Activated T-cell treated with anti-CD3 and anti-CD28 coated beads, Interleukin-2, amount 50 U/mL, for 1 hour (primary cell): ENCODE measurements at regions not wholly inside any gene's neighbourhood (a gene's known extent, or its start where the extent isn't known, plus 50 kb on each side); places are given as distances from the start of the nearest gene placed in this dataset.
"Not testable (repeated sequence)": the region's sequence is repeated elsewhere in the genome, so short reads cannot be mapped to it uniquely, and the experiment has no call there.

Source experiments
- DNase-seq: peaks from one replicate; pipeline ENCODE4 v3.0.0-alpha.2; 2020

DNA sequence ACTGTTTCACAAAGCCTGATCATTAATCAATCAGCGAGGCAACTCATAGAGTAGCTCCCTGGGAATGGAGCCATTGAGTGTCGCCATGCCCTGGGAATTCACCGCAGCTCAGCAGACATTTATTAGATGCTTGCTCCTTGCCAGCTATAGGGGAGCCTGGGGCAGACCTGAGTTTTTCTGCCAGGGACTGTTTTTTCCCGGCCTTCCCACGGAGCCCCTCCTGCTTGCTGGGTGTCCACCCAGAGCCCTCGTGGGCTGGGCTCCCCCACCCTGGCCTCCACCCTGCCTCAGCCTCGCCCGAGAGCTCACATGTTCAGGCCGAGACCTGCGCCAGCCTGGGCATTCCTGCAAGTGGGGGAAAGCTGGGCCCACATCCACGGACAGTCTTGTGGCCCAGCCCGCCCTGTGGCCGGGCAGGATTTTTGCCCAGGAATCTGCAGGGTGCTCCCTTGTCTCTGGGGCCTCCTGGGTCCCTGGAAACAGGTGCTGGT is 64.9 kb downstream of the SMIM38 start:
- peak; percentile 6 for DNase-seq

DNA sequence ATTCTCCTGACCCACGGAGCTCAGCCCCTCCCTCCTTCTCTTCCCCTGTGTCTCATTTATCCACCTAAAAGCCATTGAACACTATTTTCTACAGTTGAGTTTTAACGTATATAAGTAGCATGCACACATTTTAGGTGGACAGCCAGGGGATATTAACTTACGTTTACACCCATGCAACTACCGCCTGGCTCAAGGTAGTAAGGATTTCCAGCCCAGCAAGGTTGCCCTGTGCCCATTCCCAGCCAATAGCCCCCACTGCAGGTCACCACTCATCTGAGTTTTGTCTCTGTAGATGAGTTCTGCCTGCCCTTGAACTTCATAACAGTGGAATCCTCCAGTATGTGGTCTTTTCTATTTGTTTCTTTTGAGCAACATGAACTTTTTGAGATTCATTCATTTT is 65.4 kb downstream of the SMIM38 start:
- no peak for DNase-seq

DNA sequence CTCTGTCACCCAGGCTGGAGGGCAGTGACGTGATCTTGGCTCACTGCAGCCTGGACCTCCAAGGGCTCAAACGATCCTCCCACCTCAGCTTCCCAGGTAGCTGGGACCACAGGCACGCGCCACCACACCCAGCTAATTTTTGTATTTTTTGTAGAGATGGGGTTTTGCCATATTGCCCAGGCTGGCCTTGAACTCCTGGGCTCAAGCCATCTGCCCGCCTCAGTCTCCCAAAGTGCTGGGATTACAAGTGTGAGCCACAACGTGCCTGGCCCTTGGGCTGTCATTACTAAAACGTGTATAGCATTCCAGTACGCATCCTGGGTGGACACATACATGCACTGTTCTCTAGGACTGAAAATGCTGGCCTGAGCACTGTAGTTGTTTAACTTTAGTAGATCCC is 65.9 kb downstream of the SMIM38 start:
- DNase-seq: not testable (repeated sequence)

DNA sequence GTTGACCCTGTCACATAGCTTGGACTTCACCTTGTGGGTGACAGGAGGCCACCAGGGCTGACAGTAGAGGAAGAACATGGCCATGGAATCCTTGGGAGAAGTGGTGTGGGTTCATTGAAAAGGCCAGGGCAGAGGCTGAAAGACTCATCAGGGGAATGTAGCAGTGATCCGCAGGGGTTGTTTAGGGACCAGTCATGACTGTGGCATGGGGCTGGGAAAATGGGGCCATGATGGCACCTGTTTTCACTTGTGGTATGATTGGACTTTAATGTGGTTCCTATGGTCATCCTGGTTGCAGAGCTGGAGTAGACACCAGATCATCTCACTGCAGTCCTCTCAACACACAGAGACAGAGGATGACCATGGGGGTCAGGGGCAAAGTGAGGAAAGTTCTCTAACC is 66.7 kb upstream of the MYEOV start:
- DNase-seq: no peak

DNA sequence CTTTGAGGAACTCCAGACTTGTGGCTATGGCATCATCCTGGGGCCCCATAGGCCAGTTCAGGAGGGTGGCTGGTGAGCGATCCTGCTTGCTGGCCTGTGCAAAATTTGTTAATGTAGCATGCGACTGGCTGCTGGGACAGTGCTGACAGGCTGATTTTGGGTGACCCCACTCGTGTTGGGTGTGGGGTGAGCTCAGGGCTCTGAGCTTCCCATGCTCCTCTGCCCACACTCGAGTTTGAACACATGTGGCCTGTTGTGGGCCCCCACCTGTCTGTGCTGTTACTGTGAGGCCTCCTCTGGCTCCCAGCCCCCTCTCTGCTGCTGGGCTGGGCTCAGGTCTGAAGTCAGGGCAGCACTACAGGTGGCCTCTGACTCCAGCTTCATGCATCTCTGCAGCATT is 64.4 kb upstream of the MYEOV start:
- DNase-seq: no peak

DNA sequence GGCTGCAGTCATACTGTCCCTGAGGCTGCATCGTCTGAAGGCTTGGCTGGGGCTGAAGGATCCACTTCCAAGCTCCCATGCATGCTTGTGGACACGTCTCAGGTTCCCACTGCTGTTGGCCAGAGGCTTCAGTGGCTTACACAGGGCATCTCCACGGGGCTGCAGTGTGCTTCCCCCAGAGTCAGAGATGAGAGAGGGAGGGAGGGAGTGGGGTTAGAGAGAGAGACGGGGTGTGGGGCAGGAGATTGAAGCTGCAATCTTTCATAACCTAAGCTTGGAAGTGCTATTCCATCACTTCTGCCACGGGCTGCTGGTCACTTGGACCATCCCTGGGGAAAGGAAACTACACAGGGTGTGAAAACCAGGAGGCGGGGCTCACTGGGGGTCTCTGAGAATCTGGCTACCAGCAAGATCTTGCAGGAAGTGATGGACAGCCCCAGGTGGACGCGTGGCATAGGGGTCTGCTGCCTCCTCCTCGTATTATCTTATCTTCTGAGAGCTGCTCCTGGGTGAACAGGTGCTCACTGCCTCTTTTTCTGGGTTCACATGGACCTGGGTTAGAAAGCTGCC is 63.0 kb upstream of the MYEOV start:
- no peak for DNase-seq

DNA sequence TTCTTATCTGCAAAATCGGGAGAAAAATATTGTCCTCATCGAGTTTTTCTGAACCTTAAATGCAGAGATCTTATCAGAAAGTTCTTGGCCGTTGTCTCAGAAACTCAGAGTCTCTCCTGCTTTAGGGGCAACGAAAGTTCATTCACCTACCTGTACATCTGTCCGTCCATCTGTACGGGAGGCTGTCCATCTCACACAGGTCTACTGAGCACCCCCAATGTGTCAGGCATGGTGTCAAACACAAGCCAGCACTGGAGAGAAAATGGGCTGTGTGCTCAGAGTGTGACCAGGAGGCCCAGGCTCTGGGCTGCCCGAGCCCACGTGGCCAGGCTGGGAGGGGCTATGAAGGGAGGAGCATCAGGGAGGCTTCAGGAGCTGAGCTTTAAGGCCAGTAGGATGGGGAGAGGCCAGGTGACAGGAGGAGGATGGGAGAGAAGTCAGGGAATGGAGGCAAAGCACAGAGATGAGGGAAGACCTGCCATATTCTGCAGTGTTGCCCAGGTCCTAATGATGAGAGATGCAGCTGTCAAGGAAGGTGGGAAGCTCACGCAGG is 62.4 kb upstream of the MYEOV start:
- no peak for DNase-seq

DNA sequence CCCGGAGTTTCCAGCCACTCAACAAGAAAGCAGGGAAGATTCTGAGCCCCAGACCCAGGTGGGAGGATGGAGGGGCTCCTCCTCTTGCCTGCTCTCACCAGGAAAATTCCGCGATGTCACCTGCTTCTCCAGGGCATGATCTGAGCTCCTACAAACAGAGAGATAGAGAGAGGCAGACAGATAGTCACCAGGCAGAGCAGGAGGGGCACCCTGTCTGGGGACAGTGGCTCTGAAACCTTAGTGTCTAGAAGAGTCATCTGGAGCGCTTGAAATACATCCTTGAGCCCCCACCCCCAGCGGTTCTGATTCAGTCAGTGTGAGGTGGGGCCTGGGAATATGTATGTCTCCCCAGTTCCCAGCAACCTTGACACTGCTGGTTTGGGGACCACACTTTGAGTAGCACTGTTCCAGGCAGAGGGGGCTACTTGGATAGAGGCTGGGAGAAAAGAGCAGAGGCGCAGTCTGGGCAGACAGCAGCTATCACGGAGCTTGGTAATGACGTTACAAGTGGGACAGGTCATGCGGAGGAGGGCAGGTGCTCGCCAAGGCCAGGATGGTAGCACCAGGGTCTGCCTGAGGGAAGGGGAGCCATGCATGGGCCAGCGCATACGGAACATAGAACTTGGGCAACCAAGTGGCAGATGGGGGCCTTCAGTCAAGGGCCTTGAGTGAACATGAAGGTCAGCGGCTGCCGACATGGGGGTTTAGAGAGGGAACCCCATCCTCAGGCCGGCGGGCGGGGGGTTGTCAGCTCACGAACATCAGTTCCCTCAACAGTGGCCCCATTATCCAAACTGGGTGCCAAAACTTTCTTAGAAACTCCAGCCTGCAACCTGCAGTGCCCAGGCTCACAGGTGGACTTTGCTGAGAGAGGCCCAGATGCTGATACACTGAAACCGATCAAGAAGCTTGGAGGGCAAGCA is 60.9 kb upstream of the MYEOV start:
- no peak for DNase-seq

DNA sequence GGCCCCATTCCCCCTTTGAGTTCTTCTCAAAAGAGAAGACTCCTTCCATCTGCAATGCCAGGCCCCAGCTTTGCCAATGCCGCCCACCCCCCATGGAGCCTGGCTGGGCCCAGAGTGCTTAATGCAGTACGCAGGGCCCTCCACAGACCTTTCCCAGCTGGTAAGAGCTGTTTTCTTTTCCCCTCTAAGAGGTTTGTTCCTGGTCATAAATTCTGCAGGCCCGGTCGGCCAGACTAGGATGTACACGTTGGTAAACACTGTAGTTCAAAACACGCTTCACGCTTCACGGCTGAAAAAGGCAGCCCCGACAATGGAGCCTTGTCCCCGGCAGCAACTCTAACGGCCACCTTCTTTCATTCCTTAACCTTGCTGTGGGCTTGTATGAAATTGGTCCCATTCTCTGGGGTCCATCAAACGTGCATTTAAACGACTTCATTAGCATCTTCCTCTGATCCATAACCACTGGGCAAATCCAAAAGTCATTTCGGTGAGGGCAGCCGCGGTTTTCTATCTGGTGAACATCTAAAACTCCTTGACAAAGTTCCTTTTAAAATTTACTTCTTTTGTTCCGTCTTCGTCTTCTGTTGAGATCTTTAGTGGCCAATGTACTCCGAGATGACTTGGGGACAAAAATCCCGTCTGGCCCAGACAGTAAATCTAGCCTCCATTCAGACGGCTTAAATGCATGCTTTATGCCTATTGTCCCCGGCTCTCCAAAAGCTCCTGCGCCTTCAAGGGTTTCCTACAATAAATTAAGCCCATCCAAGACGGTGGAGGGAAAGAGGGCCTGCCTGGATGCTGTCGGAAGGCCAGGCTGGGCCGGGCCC is 60.0 kb upstream of the MYEOV start:
- no peak for DNase-seq

DNA sequence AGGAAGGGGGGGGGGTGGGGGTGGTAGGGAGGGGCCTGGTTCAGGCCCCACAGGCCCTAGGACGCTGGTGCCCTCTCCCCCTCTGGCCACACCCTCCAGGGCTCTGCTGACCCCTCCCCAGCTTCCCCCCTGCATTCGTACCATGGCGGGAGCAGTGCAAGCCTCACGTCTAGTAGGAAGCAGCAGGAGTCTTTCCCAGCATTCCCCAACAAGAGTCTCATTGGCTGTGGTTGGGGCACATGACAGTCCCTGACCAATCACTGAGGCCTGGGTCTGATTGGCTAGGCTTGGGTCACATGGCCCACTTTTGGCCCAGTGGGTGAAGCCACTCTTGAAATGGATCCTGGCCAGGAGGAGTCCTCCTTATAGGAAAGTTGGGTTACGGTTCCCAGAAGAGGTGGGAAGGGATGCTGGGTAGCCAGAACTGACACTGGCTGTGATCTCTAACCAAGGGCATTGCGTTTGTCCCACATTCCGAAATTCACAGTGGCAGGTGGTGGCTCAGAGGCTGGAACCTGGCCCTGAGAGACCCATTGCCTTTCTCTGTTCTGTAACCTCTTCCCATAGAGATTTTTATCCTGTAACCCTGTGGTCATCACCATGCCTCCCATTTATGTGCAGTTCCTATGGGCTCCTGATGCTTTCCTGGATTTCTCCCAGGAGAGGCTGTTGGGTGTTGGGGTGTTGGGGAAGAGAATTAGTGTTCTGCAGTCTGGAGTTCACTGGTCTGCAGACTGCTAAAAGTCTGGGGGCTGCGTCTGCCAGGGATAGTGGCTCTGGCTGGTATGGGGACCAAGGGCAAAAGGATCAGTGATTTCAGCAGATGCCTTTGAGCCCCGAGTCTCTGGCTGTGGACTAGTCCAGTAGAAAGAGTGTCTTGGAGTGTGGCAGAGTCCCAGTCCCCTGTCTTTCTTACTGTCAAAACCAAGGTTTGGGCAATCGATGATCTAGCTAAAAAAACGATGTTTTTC is 58.9 kb upstream of the MYEOV start:
- DNase-seq: no peak

DNA sequence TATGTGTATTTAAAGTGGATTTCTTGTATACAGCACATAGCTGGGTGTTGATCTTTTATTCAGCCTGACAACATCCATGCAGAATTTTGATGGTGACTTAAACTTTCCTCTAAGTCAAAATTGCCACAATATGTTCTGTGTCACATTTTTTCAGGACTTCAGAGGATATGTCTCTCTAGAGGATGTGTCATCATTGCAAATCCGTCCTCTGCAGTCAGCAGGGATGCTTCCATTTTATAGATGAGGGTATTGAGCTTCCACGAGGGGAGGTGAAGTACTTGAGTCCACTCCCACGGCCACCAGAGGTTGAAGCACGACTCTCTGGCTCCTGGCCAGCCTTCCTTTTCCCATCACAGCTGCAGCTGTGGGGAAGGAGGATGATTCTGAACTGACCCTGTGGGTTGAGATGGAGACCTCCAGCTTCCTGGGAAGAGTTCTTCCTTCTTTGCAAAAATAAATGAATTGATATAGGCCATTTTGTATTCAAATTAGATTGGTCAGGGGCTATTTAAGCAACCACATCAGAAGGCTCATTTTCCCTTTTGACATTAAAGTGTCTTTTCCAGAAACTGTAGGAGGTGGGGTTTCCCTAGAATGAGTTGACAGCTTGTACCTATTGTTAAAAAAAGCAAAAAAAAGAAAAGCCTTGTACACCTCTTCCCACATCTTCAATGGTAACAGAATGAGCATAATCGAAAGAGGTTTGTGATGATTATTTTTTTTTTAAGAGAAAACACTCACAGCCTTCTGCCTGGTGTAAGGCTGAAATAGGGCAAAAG is 55.2 kb upstream of the MYEOV start:
- DNase-seq: no peak

DNA sequence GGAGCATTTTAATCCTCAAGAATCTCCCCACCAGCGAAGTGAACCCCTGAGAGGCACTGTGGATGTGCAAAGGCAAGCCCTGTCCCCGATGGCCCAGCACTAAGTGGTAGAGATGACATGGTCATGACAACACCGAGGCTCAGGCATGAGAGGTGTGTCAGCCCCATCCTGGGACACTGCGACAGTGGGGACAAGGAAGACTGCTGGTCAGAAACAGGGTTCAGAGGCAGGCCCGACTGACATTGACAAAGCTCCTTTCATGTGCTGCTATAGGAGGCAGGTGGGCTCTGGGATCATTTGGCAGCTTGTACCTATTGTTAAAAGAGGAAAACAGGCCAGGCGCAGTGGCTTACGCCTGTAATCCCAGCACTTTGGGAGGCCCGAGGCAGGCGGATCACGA is 54.3 kb upstream of the MYEOV start:
- no peak for DNase-seq

DNA sequence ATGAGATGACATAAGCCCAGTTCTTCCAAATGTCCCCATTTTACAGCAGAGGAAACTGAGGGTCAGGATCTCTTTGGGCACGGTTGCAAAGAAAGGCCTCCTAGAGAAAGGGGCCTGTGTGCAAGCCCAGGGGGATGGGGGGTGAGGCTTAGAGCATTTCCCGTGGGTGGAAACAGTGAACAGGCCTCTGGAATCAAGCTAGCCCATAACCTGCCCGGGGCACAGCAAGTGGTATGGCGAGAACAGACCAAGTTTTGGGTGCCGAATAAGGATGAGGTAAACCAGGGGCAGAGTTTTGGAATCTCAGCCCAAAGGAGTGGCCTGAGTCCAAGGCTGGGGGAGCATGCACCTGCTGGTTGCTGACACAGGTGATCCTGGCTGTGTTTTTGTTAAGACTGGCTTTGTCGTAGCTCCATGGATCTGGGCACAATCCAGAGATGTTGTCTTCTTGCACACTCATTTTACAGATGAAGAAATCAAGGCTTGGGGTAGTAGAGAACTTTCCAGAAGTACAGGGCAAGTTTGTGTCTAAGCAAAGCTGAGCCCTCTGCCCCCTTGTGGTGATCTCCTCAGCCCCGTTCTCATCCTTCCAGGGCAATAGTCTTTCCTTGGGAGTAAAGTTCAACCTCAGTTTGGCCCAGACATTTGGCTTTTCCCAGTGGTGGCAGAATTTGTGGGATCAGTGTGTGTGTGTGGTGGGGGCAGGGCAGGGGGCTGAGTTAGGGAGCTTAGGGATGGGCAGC is 53.5 kb upstream of the MYEOV start:
- DNase-seq: no peak

DNA sequence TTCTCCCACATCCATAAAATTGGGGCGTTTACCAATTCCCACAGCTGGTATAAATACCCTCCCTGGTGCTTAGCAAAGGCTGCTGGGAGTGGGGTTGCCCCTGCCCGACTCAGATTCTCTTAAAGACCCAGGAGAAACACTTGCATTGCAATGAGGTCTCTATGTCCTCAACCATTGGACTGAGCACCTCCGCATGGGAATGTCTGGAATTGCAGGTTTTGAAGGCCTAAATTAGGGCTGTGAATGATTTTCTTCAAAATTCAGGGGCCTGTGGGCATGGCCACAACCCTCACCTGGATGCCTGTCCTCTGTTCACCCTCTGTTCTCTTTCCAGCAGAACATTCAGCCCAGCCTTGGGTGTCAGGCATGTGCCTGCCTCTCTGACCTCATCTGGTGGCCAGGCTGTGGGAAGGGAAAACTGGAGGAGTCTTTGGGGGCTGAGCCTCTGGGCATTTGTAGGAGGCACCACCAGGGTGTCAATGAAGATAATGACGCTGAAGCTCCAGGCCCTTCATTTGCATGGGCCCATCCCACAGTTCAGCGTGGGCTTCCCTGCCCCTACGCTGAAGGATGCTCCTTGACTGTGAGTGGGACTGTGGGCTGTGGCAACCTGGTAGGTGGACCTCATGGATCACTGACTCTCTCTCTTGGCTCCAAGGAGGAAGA is 52.7 kb upstream of the MYEOV start:
- no peak for DNase-seq

DNA sequence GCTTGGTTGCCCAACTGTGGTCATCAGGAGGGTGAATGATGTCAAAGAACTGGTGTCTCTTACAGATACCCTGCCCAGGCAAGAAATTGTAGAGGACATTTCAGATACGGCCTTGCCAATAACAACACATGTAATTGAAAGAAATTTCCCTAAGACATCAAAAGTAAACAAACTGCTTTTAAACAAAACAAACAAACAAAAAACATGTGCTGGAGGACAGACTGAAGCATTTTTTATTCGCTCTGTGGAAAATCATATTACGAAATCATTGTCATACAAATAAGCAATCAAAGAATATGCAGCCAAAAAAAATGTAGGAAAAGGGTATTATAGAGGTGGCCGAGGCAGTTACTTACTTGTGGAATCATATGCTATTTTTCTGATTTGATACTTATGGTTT is 52.1 kb upstream of the MYEOV start:
- no peak for DNase-seq

DNA sequence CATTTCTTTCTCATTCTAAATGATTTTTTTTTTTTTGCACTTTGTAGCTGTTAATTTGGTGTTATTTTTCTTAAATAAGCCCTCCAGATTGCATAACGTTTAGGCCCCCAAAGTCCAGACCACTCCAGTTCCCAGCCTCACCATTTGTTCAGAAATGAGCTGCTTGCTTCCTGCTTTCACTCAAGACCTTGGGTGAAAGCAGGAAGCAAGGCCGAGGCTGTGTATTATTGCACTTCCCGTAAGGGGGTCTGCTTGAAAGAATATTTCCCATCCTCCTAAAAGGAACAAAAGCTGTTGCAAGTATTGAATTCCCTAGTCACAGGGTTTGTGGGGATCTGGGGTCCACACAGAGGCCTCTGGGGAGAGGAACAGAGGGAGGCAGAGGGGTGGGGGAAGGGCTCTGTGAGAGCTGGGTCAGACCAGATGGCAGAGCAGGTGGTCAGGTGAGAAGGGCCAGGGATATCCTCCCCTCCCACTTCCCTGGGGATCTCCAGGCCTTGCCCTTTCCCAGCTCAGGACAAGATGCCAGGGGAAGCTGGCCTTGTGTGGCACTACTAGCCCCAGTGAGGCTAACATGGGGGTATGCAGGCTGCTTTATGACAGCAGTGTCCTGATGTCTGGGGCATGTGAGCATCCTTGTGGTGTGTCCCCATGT is 51.6 kb upstream of the MYEOV start:
- no peak for DNase-seq

DNA sequence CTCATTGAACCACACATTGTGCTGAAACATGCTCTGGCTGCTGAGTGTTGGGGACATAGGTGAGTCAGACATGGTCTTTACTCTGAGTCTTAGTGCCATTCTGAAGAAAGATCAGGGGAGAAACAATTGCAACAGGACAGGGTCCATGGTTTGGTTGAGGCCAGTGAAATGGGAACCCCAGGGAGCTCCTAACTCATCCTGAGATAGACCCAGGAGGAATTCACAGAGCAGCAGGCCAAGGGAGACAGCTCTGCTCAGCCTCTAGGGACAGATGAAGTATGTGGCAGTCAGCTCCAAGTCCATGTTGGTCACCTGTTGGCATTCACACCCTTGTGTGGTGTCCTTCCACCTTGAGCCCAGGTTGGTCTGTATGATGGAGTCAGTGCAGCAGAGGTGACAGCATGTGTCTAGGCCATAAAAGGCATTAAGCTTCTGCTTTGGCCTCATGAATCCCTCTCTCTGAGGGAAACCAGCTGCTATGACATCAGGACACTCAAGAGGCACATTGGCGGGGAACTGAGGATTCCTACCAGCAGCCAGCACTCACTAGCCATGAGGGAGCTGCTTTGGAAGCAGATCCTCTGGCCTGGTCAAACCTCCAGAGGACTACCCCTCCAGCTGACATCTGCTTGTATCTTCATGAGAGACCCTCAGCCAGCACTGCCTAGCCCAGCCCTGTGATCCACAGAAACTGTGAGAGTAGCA is 50.3 kb upstream of the MYEOV start:
- DNase-seq: no peak
